ENCODE measurements at regions not wholly inside any gene's neighbourhood (a gene's known extent, or its start where the extent isn't known, plus 50 kb on each side); places are given as distances from the start of the nearest gene placed in this dataset.

DNA sequence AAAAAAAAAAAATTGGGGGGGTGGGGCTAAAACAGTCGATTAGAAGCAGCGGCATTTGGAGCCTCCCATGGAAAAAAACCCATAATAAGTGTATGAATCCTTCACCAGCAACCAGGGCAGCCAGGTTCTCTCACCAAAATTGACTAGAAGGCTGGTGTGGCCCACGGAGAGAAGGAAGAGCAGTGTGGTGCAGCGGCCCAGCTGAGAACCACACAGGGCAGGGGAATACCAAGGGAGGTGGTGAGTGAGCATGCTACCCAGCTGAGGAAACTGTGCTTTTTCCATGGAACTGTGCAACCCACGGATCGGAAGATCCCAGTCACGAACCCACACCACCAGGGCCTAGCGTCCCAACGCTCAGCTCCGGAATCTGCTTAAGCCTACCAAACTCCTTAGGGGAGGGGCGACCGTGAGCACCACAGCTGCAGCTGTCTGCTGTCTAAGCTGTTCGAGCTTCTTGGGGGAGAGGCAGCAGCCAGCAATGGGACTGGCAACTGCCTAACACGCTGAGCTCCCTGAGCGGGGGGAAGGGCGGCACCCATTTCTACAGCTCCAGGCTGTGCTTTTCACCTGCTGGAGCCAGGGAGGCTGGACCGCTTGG, 1037.2 kb upstream of the ACVR2A start:
- Histone ChIP-seq H3K27ac (no peak overlapping the region), H3K27me3 (no peaks in the 10 kb centered on the region), H3K9me3 (no peaks in the 10 kb centered on the region), H3K36me3 (no peaks in the 10 kb centered on the region), H3K4me1 (ENCODE audit: insufficient read depth) (no peaks in the 10 kb centered on the region), H3K4me3 (no peak overlapping the region)
- intact Hi-C loops (cut with DNase I): no loop called here
- 81 to 90% (median 88%) methylated on average over 17 of the region's 17 CpGs for WGBS, 3 donors
- no peak for TF ChIP-seq EP300 (IDR thresholded peaks at IDR 0.05)
- TF ChIP-seq, protein P1, sequence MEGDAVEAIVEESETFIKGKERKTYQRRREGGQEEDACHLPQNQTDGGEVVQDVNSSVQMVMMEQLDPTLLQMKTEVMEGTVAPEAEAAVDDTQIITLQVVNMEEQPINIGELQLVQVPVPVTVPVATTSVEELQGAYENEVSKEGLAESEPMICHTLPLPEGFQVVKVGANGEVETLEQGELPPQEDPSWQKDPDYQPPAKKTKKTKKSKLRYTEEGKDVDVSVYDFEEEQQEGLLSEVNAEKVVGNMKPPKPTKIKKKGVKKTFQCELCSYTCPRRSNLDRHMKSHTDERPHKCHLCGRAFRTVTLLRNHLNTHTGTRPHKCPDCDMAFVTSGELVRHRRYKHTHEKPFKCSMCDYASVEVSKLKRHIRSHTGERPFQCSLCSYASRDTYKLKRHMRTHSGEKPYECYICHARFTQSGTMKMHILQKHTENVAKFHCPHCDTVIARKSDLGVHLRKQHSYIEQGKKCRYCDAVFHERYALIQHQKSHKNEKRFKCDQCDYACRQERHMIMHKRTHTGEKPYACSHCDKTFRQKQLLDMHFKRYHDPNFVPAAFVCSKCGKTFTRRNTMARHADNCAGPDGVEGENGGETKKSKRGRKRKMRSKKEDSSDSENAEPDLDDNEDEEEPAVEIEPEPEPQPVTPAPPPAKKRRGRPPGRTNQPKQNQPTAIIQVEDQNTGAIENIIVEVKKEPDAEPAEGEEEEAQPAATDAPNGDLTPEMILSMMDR (IDR thresholded peaks at IDR 0.05): no peak
- DNase-seq: no peak

DNA sequence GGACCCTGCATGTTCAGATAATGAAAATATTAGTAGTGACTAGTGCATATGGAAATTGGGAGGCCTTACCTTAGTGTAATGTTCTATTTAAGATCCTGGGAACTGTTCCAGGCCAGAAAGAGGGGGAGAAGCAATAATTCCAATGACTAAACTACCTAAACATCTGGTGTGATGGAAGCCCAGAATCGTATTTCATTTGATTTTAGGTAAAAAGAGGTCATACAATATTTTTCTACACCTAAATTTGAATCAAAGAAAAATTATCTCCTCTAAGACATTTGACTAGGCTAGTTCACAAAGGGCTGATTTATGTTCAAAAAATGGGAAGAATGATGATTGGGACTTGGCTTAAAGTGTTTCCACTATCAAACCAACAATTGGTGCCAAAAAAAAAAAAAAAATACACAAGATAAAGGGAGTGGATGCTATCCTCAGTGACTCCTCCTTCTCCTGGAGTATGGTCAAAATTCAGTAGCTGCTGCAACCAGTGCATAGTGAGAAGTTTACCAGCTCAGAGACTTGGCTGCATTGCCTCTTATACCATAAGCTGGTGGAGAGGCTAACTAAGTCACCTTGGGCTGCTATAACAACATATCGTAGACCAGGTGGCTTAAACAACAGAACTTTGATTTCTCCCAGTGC, 1038.3 kb upstream of the ACVR2A start:
- no peaks in the 10 kb centered on the region for H3K9me3 ChIP-seq
- H3K4me1 ChIP-seq (ENCODE audit: insufficient read depth): no peaks in the 10 kb centered on the region
- no peak overlapping the region for H3K4me3 ChIP-seq
- DNase-seq: no peak
- no peak overlapping the region for H3K27ac ChIP-seq
- intact Hi-C loops (cut with DNase I): no loop called here
- no peaks in the 10 kb centered on the region for H3K36me3 ChIP-seq
- H3K27me3 ChIP-seq: no peaks in the 10 kb centered on the region
- no peak for TF ChIP-seq POLR2A (IDR thresholded peaks at IDR 0.05)
- TF ChIP-seq, protein P1 (IDR thresholded peaks at IDR 0.05): no peak
- no peak for TF ChIP-seq EP300 (IDR thresholded peaks at IDR 0.05)
- 28 to 35% (median 30%) methylated on average over 2 of the region's 2 CpGs for WGBS, 3 donors

DNA sequence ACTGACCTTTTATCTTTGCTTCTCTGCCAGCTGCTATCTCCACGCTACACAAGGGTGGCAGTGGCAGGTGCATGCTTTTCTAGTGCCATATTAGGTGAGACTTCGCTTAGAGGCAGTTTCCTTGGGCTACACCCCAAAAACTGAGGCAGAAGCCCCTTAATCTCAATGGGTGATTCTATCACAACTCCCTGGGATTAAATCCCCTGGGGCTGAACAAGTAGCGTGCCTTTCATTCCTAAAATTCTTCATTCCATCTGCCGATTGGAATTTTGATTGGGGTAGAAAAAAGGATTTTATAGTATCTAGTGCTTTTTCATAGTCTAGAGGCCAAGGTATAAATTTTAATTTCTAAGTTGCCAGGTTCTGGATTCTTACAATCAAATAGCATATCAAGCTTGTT, 1040.5 kb upstream of the ACVR2A start:
- Histone ChIP-seq H3K9me3 (no peaks in the 10 kb centered on the region), H3K27ac (no peak overlapping the region)

DNA sequence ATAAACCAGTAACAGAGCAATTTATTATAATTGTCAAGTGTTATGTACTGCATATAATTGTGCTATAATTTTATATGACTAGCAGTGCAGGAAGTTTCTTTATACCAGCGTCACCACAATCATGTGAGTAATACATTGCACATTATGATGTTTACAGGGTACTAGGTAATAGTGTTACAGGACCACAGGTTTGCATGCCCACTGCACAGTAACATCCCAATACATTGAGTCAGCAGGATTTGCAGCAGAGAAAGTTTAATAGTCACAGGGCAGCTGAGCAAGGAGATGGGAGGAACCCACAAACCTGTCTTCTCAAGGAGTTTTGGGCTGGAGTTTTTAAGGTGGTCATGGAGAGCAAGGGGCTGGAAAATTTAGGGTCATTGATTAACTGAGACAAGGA, 1042.9 kb upstream of the ACVR2A start:
- Histone ChIP-seq H3K27ac (no peak overlapping the region), H3K27me3 (peaks cover 3% of the 10 kb centered on the region), H3K4me3 (no peak overlapping the region), H3K9me3 (no peaks in the 10 kb centered on the region), H3K4me1 (ENCODE audit: insufficient read depth) (no peaks in the 10 kb centered on the region), H3K36me3 (no peaks in the 10 kb centered on the region)
- TF ChIP-seq EP300 (IDR thresholded peaks at IDR 0.05) (no peak), POLR2A (IDR thresholded peaks at IDR 0.05) (no peak)
- intact Hi-C loops (cut with DNase I): no loop called here
- no peak for DNase-seq
- 89 to 97% (median 93%) methylated on average over 1 of the region's 1 CpG for WGBS, 3 donors

More for the DNA sequence above, 1040.5 kb upstream of the ACVR2A start:
- TF ChIP-seq, protein P1 (IDR thresholded peaks at IDR 0.05): no peak
- TF ChIP-seq EP300 (IDR thresholded peaks at IDR 0.05) (no peak), POLR2A (IDR thresholded peaks at IDR 0.05) (no peak)
- Histone ChIP-seq H3K4me3 (no peak overlapping the region), H3K36me3 (no peaks in the 10 kb centered on the region), H3K27me3 (peaks cover 3% of the 10 kb centered on the region), H3K4me1 (ENCODE audit: insufficient read depth) (no peaks in the 10 kb centered on the region)
- WGBS, 3 donors: 78 to 90% (median 84%) methylated on average over 4 of the region's 4 CpGs
- DNase-seq: no peak
- intact Hi-C loops (cut with DNase I): no loop called here

DNA sequence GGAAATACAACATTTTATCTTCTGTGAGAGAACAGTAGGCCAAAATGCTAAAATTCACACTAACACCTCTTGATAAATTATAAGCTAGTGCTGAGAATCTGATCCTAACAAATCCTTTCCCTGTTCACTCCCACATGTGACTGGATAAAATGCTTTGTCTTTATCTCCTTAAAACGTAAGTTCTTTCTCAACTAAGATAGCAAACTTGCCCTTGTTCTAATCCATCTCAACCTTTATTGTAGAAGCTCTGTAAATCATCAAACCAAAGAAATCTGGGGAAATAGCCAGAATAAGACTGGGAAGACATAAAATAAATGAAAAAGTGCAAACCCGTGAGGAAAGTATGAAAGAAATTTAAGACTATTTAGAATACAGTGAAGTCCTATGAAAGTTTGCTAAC, 1058.4 kb upstream of the ACVR2A start:
- Histone ChIP-seq H3K4me1 (ENCODE audit: insufficient read depth) (no peaks in the 10 kb centered on the region), H3K27me3 (no peaks in the 10 kb centered on the region), H3K9me3 (no peaks in the 10 kb centered on the region), H3K27ac (no peak overlapping the region), H3K36me3 (no peaks in the 10 kb centered on the region), H3K4me3 (no peak overlapping the region)
- DNase-seq: no peak
- TF ChIP-seq EP300 (IDR thresholded peaks at IDR 0.05): no peak
- TF ChIP-seq POLR2A (IDR thresholded peaks at IDR 0.05): no peak
- TF ChIP-seq, protein P1 (IDR thresholded peaks at IDR 0.05): no peak
- WGBS, 3 donors: 11 to 21% (median 19%) methylated on average over 2 of the region's 2 CpGs
- intact Hi-C loops (cut with DNase I): no loop called here
